WERI-Rb-1 (cell line): ENCODE measurements at regions not wholly inside any gene's neighbourhood (a gene's known extent, or its start where the extent isn't known, plus 50 kb on each side); places are given as distances from the start of the nearest gene placed in this dataset.

ENCODE experiments used
- DNase-seq: peaks from one replicate; pipeline ENCODE4 v3.0.0-alpha.2; 2020
- H3K27ac ChIP-seq: fragments of 250-450 bp; sonication (Bioruptor Pico); 2 replicates; pipeline ENCODE4 v1.5.1; 2020; ENCODE audit warnings: mild to moderate bottlenecking, moderate library complexity
- H3K27me3 ChIP-seq: fragments of 250-450 bp; sonication (Bioruptor Pico); 2 replicates; pipeline ENCODE4 v1.5.1; 2021; ENCODE audit warnings: mild to moderate bottlenecking, low read depth, moderate library complexity; ENCODE audit not compliant: insufficient read depth, severe bottlenecking
- H3K36me3 ChIP-seq: fragments of 250-450 bp; sonication (Bioruptor Pico); 2 replicates; pipeline ENCODE4 v1.5.1; 2020; ENCODE audit warnings: mild to moderate bottlenecking, moderate library complexity
- H3K4me3 ChIP-seq: 2 replicates; pipeline ENCODE4 v1.5.1; 2011; ENCODE audit warnings: low read depth, mild to moderate bottlenecking, control low read depth, low read length
- H3K9me3 ChIP-seq: fragments of 250-450 bp; sonication (Bioruptor Pico); 2 replicates; pipeline ENCODE4 v1.5.1; 2021; ENCODE audit warnings: mild to moderate bottlenecking, moderate library complexity; ENCODE audit not compliant: severe bottlenecking
- TF ChIP-seq, protein P1 (sequence below): IDR thresholded peaks from 2 replicates; pipeline ENCODE4 v1.5.1; 2011; ENCODE audit warnings: low read depth, mild to moderate bottlenecking, control low read depth, inconsistent platforms, low read length

GRCh38 chr16:79769928-79770243 lies 169.3 kb upstream of the MAF start:
- no peak for DNase-seq
- no peak overlapping the region for H3K27ac ChIP-seq
- TF ChIP-seq, protein P1, sequence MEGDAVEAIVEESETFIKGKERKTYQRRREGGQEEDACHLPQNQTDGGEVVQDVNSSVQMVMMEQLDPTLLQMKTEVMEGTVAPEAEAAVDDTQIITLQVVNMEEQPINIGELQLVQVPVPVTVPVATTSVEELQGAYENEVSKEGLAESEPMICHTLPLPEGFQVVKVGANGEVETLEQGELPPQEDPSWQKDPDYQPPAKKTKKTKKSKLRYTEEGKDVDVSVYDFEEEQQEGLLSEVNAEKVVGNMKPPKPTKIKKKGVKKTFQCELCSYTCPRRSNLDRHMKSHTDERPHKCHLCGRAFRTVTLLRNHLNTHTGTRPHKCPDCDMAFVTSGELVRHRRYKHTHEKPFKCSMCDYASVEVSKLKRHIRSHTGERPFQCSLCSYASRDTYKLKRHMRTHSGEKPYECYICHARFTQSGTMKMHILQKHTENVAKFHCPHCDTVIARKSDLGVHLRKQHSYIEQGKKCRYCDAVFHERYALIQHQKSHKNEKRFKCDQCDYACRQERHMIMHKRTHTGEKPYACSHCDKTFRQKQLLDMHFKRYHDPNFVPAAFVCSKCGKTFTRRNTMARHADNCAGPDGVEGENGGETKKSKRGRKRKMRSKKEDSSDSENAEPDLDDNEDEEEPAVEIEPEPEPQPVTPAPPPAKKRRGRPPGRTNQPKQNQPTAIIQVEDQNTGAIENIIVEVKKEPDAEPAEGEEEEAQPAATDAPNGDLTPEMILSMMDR = no peak
- H3K27me3 ChIP-seq = peaks cover 70% of the 10 kb centered on the region
- H3K9me3 ChIP-seq = no peaks in the 10 kb centered on the region
- H3K4me3 ChIP-seq = no peak overlapping the region
- H3K36me3 ChIP-seq = no peaks in the 10 kb centered on the region

DNA sequence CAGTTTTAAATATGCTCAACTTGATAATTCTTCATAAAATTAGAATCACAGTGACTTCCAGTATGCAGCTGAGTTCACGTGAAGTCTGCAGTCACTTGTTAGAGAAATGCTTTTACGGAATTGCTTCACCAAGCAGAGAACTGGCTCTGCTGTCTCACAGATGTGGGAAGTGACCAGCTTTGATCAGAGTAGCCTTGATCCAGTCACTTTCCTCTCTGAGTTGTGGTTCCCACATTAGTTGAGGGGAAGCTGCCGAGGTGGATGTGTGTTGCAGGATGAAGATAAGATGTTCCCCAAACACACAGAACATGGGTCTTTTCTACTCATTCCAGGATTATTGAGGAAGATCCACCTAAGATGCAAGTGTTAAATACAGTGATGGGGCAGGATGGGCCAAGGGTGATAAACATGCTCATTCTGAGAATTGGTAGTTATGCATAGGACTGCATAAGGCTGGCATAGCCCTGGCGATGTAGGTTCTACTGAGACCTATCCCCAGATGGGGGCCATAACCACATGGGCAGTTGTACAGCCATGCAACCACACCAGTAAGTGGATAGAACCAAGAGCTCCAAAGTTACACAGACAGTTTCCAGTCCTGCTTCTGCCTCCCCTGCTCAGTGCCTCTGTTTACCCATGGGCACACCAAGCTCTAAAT lies 168.9 kb upstream of the MAF start:
- TF ChIP-seq, protein P1 = no peak
- no peak overlapping the region for H3K4me3 ChIP-seq
- no peaks in the 10 kb centered on the region for H3K9me3 ChIP-seq
- no peaks in the 10 kb centered on the region for H3K36me3 ChIP-seq
- H3K27me3 ChIP-seq = peaks cover 67% of the 10 kb centered on the region
- no peak for DNase-seq
- no peak overlapping the region for H3K27ac ChIP-seq

DNA sequence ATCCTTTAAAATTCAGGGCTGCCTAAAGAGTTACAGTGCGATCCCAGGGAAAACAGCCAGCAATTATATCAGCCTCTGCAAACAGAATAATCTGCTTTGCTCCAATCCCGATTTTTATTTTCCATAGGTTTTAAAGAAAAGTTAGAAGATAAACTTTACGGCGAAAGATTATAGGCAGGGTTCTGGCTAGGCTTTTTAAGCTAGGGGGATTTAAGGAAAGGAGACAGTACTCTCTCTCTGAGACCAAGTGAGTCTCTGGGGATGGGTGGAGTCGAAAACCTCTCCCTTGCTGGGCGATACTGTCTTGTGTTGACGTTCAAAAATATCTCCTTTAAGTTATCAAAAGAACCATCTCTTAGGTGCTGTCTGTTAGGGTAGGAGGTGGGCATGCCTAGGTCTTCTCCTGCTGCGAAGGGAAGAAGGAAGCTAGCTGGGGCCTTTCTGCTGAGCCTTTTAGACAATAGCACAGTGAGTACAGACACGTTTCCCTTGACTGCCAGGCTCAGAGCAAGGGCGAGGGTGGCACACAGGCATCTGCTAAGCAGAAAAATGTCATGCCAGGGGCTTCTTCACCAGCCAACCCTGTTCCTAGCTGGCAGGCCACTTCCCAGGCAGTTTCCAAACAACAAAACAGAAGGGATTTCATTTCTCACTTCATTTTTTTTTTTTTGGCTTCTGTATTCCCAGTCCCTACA lies 167.9 kb upstream of the MAF start:
- no peak for DNase-seq
- TF ChIP-seq, protein P1 = no peak
- H3K27ac ChIP-seq = no peak overlapping the region
- no peak overlapping the region for H3K4me3 ChIP-seq
- H3K27me3 ChIP-seq = peaks cover 65% of the 10 kb centered on the region
- no peaks in the 10 kb centered on the region for H3K9me3 ChIP-seq
- no peaks in the 10 kb centered on the region for H3K36me3 ChIP-seq

DNA sequence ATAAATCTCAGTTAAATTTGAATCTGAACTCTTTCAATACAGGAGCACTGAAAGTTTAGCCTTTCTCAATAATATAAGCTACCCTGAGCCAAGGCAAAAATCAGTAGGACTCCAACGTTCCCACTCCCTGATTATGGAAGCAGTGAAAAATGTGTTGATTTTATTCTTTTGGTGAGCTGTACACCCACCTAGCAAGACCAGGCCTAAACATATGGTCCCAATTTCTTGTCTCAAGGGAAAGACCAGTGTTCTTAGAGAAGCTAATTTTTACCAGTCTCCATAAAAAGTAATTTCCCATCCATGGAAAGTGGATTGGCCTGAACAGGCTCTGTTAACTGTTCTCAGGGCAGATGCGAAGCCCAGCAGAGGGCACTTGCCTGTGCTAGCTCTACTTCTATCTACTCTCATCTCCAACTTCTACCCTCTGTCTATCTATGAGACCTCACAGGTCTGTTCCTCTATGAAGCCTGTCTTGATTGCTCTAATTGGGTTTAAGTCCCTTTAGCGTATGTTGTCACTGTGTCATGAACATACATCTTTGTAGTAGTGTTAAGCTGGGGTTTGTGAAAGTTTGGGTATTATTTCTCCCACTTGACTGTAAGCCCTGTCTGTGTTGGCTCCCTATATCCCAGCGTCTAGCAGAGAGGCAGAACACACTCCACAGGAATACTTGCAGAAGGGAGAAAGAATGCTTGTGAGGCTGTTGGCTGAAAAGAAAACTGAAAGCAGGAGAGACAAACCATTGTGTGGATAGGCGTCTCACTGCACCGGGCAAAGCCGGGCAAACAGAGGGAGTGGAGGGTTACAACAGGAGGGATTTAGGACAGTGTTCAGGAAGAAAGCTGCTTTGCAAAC lies 167.1 kb upstream of the MAF start:
- H3K9me3 ChIP-seq = no peaks in the 10 kb centered on the region
- no peaks in the 10 kb centered on the region for H3K36me3 ChIP-seq
- DNase-seq = no peak
- no peak overlapping the region for H3K4me3 ChIP-seq
- TF ChIP-seq, protein P1 = no peak
- peaks cover 65% of the 10 kb centered on the region for H3K27me3 ChIP-seq
- no peak overlapping the region for H3K27ac ChIP-seq

GRCh38 chr16:79765901-79766394 lies 165.4 kb upstream of the MAF start:
- Histone ChIP-seq H3K9me3 (no peaks in the 10 kb centered on the region), H3K27me3 (peaks cover 67% of the 10 kb centered on the region), H3K36me3 (no peaks in the 10 kb centered on the region), H3K4me3 (no peak overlapping the region), H3K27ac (no peak overlapping the region)
- TF ChIP-seq, protein P1 = no peak
- no peak for DNase-seq
